ENCODE measurements at regions not wholly inside any gene's neighbourhood (a gene's known extent, or its start where the extent isn't known, plus 50 kb on each side); places are given as distances from the start of the nearest gene placed in this dataset.

- TF ChIP-seq, protein P1, sequence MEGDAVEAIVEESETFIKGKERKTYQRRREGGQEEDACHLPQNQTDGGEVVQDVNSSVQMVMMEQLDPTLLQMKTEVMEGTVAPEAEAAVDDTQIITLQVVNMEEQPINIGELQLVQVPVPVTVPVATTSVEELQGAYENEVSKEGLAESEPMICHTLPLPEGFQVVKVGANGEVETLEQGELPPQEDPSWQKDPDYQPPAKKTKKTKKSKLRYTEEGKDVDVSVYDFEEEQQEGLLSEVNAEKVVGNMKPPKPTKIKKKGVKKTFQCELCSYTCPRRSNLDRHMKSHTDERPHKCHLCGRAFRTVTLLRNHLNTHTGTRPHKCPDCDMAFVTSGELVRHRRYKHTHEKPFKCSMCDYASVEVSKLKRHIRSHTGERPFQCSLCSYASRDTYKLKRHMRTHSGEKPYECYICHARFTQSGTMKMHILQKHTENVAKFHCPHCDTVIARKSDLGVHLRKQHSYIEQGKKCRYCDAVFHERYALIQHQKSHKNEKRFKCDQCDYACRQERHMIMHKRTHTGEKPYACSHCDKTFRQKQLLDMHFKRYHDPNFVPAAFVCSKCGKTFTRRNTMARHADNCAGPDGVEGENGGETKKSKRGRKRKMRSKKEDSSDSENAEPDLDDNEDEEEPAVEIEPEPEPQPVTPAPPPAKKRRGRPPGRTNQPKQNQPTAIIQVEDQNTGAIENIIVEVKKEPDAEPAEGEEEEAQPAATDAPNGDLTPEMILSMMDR (IDR thresholded peaks at IDR 0.05) = no peak
These were observed 273.1 kb upstream of the SNX7 start for GRCh38 chr1:98388441-98388840.

- TF ChIP-seq, protein P1 (IDR thresholded peaks at IDR 0.05) = no peak
These were observed 273.8 kb upstream of the SNX7 start for GRCh38 chr1:98387701-98388100.

- TF ChIP-seq, protein P1 (IDR thresholded peaks at IDR 0.05) = no peak
These were observed 274.7 kb upstream of the SNX7 start for GRCh38 chr1:98386675-98387440.

- TF ChIP-seq, protein P1 (IDR thresholded peaks at IDR 0.05) = no peak
These were observed 275.9 kb upstream of the SNX7 start for GRCh38 chr1:98385652-98386051.

DNA sequence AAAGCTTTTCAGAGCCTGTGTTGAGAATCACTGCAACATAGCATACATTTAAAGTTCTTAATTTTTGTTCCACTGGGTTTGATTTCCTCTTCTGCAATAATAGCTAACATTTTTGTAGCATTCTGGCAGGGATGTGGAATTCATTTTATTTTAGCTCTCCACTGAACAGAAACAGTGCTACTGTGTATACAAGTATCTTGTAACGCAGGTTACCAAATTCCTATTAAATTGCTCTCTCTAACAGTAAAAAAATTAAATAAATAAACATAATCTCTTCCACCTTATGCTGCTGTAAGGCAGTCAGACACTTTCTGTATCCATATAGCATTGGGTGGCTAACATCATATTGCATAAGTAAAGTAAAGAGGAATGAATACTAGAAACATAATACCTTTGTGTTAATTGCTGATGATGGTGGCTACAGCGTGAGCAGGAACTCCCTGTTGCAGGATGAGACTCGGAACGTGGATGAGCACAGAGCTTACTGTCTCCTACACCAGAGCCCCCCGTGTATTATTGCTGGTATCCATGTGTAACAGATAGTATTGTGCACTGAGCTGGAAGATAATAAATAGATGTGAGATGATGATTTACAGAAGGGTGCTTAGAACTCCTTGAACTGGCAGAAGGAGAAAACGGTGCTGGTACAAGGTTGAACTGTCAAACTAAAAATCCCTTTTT lies 276.9 kb upstream of the SNX7 start:
- TF ChIP-seq, protein P1 (IDR thresholded peaks at IDR 0.05) = no peak

DNA sequence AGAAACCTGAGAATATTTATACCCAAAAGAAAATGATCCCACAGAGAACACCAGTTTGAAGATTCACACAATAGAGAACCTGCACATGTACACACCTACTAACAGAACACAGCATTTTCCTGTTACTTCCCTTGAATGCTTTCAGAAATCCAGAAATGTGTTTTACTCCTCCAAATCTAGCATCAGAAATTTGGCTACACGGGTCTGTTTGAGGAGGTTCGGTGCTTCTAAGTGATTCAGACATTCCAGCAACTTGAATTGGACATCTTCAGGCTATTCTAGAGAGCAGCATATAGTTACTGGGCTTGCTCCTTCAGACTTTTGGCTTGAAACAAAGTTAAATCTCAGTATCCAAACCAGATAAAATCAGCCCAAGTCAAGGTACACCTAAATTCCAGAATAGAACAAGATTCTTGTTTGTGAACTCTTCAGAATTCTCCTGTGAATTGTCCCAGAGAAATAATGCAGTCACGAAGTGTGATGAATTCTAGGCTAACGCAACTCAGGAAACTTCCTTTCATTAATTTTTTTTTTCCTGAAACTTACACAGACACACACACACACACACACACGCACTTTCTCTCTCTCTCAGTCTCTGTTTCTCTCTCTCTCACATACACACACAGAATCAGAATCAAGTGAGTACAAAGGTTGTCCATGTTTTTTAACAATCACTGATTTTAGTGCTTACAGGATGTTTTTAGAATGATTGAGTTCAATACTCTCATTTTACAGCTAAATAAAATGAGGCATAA lies 278.4 kb upstream of the SNX7 start:
- TF ChIP-seq, protein P1 (IDR thresholded peaks at IDR 0.05) = no peak

GRCh38 chr1:98382586-98382985 lies 278.9 kb upstream of the SNX7 start:
- TF ChIP-seq, protein P1 (IDR thresholded peaks at IDR 0.05) = no peak
